ENCODE measurements at regions not wholly inside any gene's neighbourhood (a gene's known extent, or its start where the extent isn't known, plus 50 kb on each side); places are given as distances from the start of the nearest gene placed in this dataset.

DNA sequence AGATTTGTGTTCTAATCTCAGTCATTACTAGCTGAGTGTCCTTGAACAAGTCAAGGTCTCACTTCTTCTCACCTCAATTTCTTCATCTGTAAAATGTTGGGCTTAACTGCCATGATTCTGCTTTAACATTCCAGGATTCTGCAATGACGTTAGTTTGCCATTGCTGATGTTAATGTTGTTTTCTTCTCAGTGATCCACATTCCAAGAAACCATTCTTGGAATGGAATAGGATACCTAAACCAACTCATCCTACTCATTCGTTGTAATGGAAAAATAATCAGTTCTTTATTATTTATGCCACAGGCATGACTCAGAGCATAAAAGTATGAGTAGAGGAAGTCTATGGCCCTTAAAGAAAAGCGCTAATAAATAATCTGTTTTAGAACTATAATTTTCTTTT lies 140.2 kb upstream of the ETAA1 start:
- DNase-seq, result no peak

DNA sequence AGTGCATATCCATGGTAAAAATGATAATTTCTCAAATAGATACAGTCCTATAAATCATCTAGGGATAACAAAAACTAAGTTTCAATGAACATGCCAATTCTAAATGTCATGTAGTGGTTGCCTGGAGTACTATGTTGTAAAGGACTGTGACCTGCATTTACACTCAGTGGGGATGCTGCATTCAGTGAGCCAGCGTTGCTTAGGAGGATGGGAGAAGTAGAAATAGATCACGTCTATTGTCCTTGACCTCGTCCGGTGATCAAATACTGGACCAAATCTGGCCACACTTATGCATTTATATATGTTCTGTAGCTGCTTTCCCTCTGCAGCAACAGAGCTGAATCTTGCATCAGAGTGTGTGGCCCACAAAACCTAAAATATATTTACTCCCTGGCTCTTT lies 139.0 kb upstream of the ETAA1 start:
- DNase-seq, result no peak

DNA sequence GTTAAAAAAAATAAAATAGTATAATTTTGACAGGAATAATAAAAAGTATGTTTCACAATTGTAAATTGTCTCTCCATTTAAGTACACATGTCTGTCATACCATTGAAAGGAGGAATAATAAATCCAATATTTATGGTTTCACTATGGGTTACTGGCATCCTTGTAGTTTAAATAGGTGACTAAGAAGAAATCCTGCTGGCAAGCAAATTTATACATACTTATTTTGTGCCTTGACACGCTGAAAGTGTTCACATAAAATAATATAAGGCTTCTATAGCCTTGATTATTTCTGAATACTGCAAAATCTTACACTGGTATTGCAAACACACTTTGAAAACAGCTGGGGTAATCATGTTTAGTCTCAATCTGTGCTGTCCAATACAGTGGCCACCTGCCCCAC lies 138.3 kb upstream of the ETAA1 start:
- DNase-seq, result no peak

DNA sequence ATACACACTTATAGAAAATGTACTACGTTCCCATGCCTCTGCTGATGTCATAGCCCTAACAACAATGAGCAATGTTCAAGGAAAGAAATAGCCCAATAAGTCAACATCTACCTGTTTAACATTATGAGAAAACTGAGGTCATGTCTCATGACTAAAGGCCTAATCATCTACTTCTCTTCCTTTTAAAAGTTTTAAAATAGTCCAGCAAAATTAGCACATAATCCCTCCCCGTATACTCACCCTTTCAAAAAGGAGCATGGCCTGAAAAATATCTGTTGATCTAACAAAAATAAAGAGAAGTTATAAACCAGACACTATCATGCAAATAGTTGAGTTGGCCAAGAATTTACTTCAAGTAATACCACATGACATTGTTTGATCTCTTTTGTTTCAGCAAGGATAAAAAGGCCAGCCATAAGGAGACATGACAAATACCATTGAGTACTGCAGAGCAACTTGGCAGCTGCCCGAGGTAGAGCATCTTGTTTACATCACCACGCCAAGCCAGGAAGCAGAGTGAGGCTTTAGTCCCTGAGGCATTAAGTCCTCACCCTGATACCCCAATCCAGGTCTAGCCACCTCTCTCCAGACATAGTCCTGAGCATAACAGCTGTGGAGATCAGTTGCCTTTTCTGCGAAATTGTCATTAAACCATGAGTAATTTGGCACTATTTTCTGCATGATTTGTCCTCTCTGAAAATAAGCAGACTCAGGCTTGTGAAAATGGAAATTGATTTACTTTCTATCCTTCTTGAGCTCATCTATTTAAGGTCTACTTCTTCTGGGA lies 137.4 kb upstream of the ETAA1 start:
- DNase-seq, result peak; percentile 20

DNA sequence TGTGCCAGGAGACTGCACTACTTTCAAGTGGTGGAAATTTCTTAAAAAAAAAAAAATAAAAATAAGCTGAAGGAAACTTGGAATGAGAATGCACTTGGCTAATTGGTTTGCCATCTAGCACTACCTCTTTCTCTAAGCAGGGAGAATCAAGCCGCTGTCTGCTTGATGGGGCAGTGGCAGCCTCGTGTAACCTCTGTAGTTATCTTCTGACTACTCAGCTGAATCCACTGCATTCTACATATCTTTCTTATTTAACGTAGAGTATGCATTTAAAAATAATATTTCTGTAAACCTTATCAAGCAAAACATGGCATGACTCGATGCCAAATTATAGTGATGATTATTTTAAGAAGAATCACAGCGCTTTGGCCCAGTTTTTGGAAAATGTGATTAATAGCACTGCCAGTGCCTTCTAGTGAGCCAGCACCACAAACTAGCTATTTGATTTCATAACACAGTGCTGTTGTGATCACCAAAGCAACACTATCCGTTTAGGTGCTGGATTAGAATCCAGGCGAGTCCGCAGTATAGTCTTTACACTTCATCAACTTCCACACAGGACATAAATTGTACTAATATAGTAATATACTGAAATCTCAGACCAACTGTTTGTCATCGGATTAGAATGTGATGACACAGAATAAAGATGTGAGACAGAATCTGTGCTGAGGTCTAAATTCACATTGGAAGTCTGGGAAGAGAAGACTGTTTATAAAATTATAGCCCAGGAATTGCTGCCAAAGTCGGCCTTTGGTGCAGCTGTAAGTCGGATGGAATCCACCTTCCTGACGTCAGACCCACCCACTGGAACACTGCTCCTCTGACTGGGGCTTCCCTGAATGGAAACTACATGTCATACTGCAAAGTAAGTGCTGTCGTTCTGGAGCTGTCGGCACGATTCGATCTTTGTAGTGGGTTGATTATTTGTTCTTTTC lies 136.5 kb upstream of the ETAA1 start:
- no peak for DNase-seq

DNA sequence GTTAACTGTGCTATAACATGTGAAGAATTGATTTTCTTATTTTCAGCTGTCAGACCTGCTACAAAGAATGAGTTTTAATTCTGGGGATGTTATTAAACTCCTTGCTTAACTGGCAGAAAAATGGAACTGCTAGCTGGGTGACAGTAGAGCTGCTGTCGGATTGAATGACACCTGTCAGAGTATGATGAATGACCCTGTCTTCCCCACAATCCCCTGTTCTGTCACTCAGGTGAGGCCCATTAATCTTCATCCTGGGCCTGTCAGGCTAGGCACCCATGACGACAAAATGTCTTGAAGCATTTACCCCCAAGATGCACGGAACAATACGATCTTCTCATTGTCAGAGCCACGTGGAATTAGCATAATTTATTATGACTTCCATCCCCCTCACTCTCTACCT lies 129.9 kb upstream of the ETAA1 start:
- DNase-seq, result no peak

DNA sequence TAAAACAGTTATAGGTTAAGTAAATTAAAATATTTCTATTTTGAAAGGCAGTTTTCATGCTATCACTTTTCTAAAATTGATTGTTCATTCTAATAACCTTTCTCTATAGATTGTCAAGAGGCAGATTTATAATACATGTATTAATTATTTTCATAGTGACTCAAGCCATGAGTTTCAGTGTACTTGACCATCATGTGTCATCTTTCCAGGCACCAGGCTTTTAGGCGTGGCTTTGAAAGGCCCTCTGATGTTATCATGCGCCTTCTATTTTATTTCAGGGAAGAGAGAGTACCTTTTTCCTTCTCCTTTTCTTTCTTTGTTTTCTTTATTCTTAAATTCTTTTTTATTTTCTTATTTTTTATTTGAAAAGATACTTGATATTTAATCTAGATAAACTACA lies 128.3 kb upstream of the ETAA1 start:
- DNase-seq, result no peak

DNA sequence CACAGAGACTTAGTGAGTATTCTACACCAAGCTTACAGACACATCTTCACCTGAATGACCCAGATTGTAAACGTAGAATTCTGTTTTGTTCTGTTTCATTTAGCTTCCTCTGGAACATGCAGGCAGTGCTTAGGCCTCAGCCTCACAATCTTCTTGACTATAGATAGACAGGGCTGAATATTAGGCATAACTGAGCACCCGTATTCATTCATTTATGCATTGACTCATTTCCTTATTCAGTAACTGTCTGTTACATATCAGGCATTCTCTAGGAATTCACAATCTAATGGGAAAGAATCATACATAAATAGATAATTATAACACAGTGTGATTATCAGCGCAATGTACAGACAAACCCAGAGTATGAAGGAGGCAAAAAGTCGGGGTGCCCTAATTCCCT lies 124.9 kb upstream of the ETAA1 start:
- DNase-seq, result no peak

DNA sequence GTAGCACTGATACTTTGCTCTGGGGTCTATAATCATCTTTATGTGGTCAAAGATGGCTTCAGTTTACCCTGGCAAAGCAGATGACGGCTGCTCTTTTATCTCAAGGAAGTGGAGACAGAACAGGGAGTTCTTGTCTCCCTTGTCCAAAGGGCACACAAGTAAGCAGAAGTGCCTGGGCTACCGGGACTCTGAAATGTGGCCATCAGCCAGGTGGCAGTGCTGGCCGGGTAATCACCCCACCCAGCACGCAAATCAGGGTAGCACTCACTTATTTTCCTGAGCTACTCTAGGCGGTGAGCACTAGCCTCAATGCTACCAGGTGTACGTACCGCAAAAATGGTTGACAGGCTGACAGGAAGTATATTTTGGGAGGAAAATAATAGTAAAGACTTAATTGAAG lies 119.7 kb upstream of the ETAA1 start:
- DNase-seq, result no peak

DNA sequence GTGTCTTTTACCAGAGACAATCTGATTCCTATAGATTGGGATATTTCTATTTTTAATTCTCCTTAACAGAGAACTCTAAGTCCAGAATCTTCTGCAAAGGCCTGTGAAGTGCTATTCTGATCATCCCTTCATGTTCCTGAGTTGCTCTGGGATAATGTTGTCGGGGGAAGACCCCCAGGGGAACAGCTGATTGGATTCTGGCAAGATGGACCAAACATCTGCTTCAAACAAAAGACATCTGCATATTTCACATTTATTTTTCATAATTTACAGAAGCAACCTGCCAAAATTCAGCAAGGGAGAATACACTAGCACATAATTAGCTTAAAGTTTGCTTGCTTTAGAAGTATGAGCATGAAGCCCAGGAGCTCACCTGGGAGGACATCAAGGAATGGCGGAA lies 116.0 kb upstream of the ETAA1 start:
- DNase-seq, result no peak

DNA sequence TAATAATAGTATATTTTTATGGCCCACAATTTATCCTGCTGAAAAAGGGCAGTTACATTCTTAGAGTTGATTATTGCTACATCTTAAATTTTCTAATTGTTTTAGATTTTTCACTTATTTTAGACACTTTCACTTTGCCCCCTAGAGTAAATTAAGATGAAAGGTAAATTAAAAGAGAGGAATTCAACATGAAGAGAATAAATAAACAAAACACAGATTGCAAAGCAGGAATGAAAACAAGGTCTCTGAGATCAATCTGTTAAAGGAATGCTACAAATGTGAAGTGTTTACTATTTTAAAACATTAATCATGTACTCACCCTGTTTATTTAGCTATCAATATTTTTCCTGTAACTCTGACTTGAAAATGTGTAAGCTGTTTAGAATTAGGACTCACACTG lies 113.5 kb upstream of the ETAA1 start:
- DNase-seq, result no peak

DNA sequence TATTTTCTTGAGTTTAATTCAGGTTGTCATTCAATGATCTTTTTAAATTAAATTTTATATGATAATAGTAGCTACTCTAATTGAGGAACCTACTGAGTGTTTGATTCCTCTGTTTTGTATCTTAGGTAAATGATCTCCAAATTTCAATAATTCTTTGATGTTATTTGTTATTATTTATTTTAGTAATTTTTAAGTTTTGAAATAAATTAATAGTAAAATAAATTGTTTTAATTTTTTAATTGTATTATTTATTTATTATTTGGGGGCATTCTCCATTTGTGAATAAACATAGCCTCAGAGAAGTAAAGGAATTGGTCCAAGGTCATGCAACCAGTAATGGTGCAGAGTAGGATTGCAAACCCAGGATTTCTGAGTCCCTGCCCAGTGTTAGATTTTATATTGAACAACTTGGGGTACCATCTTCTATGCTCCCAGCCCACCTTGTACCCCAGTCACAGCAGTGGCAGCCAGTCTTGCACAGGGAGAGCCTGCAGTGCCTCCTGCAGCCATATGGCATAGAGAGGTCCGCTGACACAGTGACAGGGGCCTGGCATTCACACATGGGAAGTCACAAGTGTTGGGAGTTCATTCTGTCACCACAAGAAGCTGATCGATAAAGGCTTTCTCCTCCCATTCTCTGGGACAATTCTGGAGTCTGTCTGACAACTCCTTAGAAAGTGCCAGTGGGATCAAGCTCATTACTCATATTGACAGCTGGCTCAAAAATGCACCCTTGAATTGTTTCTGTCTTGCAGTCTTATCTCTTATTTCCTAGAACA lies 110.0 kb upstream of the ETAA1 start:
- no peak for DNase-seq

DNA sequence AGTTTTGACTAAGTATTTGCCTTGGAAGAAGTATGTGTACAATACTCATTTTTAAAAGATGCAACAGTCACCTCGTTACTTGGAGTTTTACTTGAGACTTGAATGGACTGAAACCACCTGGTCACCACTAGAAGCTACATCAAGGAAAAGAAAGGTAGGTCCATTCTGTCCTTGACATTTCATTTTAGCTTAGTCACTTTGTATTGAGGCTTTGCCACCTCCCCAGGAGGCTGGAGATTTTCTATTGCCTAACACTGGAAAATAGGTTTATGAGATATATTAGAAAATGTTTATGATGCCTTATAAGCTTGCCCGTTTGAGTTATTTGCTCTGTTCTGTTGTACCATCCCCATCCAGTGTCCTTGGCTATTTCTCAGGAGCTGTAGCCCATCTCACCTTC lies 107.9 kb upstream of the ETAA1 start:
- DNase-seq, result no peak

DNA sequence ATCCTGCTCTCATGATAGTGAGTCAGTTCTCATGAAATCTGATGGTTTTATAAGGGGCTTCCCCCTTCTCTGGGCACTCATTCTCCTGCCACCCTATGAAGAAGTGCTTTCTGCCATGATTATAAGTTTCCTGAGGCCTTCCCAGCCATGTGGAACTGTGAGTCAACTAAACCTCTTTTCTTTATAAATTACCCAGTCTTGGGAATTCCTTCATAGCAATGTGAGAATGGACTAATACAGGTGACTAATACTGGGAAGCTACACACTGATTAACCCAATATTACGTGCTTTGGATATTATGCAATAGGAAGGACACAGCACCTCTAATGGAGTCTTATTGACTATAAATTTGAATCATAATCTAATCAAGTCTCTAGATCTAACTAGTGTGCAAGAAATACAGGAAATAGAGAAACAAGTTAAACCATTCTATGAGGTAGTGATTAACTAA lies 107.2 kb upstream of the ETAA1 start:
- DNase-seq, result no peak

DNA sequence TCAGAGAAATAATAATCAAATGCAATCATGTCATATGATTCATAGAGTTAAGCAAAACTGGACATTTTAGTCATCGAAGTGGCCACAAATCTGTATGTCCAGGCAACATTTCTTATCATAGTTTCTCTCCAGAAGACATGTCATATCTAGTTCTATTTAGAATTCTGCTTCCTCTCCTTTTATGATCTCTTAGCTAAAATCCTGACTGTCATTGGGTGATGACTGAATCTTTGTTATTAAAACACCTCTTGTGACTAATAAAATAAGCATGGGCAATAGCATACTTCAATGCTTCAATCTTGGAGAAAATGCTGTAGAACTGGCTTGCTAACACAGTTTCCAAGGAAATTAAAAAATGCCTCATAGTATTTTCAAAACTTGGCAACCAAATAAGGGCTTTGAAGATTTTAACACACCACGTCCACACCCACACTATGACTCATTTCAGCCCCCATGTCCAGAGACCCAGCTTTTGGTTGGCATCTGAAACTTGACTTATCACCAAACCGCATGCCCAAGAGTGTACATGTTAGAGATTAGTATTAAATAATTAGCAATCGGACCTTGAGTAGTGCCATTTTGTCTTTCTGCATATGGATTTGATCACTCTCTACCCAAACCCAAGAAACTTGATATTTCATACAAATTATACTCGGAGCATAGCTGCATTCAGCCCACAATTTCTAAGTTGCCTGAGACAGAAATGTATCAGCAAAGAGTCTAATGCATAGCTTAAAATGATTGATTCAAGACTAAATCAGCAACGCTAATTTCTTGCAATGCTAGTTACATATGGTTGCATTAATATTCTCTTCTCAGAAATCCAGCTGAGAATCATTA lies 106.5 kb upstream of the ETAA1 start:
- DNase-seq, result no peak

DNA sequence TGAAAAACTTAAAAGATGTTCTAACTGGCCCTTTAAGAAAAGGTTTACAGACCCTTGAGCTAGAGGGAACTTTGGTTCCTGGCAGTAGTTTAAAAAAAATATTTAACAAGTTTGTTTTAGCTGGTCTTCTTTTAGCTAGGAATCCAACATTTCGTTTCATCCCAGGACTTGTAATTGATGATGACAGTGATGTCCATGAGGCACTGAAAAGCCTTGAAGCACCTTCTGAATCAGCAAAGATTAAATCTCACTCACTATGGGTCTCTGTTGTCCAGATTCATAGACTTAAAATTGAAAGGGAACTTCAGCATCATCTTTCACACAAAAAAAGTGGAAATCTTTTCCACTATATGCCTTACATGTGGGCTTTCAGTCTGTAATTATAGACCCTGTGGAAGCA lies 102.9 kb upstream of the ETAA1 start:
- no peak for DNase-seq

DNA sequence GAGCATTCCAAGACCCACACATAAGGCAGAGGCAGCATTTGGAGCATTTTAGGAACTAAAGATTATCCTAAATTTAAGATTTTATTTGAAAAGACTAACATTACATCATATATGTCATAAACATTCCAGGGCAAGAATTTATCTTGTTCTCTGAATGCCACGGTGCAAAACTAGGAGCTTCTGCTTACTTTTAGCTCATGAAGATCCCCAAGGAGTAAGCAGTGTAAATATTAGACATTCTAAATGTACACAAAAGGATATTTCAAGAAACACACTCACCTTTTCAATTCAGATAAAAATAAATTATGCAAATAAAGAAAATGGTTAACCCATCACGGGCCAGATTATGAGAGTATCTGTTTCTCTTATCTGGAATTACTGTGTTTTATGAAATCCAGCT lies 101.7 kb upstream of the ETAA1 start:
- no peak for DNase-seq

DNA sequence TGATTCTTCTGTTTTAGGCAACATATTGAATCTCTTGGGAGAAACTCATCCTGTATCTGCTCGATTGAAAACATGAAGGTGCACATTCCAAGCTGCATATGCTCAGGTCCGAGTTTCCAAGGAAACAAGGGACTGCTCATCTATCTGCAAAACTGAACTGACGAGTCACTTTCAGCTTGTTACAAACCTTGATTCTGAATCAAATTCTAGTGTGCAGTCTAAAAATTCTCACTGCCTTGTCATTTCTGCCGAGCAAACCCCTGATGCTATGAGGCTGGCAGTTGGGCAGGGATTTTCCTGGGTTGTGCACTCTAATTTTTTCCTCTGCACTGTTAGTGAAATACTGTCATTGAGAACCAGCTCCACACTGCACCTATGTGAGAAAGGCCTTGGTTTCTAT lies 101.3 kb upstream of the ETAA1 start:
- no peak for DNase-seq

DNA sequence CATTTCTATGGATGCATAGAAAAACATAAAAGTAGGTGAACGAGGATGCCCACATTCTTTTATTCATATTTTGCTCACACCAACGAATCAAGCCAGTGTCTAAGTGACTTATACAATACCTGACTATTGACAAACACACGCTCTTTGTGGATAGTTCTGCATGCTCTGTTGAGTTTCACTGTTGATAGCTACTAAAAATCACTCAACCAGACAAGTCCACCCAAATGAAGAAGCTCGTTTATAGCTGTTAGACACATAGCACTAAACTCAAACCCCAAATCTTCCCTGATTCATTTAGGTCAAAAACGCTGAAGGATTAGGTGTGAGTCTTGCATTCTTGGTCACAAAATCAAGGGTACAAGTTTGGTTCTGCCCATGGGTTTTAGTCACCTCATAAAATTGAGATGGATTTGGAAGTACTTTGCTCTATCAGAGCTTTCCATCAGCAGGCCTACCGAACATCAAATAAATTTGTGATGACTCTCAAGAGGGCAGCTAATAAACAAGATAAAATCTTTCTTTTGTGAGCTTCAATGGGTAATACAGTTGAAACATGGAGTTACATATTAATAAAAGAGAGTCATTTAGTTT lies 92.7 kb upstream of the ETAA1 start:
- DNase-seq, result peak; percentile 84

DNA sequence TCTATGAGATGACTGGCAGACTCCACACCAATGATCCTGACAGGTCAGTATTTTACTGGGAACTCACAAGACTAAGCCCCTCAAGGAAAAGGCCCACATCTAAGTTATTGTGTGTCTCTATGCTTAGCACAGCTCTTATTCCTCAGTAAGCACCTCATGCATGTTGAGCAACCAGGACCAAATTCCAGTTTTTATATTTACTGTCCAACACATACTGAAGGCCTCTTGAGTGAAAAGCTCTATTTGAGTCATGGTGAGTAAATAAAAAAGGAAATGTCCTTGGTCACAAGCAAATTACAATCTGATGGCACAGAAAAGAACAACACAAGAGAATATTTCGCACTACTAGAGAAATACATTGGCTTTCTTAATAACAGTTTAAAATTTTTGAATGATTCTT lies 87.9 kb upstream of the ETAA1 start:
- no peak for DNase-seq

DNA sequence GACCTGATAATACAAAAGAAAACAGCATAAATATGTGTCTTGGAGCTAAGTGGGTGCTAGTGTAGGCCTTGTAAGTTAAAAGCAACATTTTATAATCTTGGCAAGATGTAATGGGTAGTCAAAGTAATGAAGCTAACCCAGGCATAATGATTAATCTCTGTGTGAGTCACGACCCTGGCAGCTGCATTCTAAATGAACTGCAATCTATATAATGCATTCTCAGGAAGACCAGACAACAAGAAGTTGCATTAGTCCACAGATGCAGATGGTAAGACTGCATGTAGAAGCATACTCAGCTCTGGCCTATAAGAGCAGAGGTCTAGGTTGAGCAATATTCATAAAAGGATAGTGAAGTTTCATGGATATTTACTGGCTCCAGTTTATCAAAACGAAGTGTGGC lies 85.6 kb upstream of the ETAA1 start:
- no peak for DNase-seq

DNA sequence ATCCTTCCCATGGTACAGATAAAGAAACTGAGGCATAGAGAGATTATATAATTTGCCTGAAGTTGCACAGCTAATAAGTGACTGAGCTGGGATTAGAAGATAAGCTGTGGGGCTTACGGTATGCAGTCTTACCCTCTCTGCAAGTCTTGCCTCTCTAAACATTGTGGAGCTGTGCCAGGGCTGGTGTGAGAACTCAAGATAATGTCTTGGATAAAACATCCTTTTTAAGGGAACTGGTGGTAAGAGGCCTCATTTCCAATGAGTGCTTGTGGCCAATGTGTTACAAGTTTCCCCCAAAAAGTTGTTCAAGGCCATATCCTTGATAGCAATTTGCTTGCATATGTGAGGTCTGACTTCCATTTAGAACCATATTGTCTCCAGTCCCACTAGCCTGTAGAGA lies 84.3 kb upstream of the ETAA1 start:
- no peak for DNase-seq
